H9 (cell line): ENCODE measurements at regions not wholly inside any gene's neighbourhood (a gene's known extent, or its start where the extent isn't known, plus 50 kb on each side); places are given as distances from the start of the nearest gene placed in this dataset.

Source experiments
- DNase-seq: peaks from one replicate; pipeline ENCODE4 v3.0.0-alpha.2; 2017
- H2AFZ ChIP-seq: one replicate; pipeline ENCODE4 v1.6.1; 2013; ENCODE audit warnings: mild to moderate bottlenecking, low read length, control low read depth, moderate library complexity
- H2AK5ac ChIP-seq: 2 replicates; pipeline ENCODE4 v1.6.1; 2013; ENCODE audit warnings: low read length, control low read depth, mixed read lengths; ENCODE audit not compliant: insufficient read length
- H2BK120ac ChIP-seq: one replicate; pipeline ENCODE4 v1.6.1; 2013; ENCODE audit warnings: low read depth, mild to moderate bottlenecking, low read length, control low read depth, inconsistent platforms; ENCODE audit not compliant: poor library complexity, severe bottlenecking
- H2BK12ac ChIP-seq: 2 replicates; pipeline ENCODE4 v1.6.1; 2013; ENCODE audit warnings: low read length, control low read depth, mixed read lengths, low read depth; ENCODE audit not compliant: insufficient read length
- H2BK15ac ChIP-seq: 2 replicates; pipeline ENCODE4 v1.6.1; 2013; ENCODE audit warnings: low read depth, low read length, control low read depth
- H2BK20ac ChIP-seq: one replicate; pipeline ENCODE4 v1.6.1; 2013; ENCODE audit warnings: low read depth, mild to moderate bottlenecking, low read length, control low read depth, inconsistent platforms; ENCODE audit not compliant: poor library complexity, severe bottlenecking
- H2BK5ac ChIP-seq: 2 replicates; pipeline ENCODE4 v1.6.1; 2013; ENCODE audit warnings: low read length, control low read depth, mixed read lengths; ENCODE audit not compliant: insufficient read length
- H3K14ac ChIP-seq: 2 replicates; pipeline ENCODE4 v1.6.1; 2013; ENCODE audit warnings: low read length, control low read depth; ENCODE audit not compliant: insufficient read depth
- H3K18ac ChIP-seq: 2 replicates; pipeline ENCODE4 v1.6.1; 2013; ENCODE audit warnings: low read depth, mild to moderate bottlenecking, mixed read lengths, low read length, control low read depth; ENCODE audit not compliant: insufficient read length
- H3K23ac ChIP-seq: 2 replicates; pipeline ENCODE4 v1.6.1; 2013; ENCODE audit warnings: low read length, control low read depth, mixed read lengths, low read depth; ENCODE audit not compliant: insufficient read length
- H3K23me2 ChIP-seq: 2 replicates; pipeline ENCODE4 v1.6.1; 2013; ENCODE audit warnings: low read depth, mild to moderate bottlenecking, mixed read lengths, low read length, control low read depth; ENCODE audit not compliant: insufficient read length, poor library complexity, severe bottlenecking
- H3K27ac ChIP-seq: 2 replicates; pipeline ENCODE4 v1.5.1; 2013; ENCODE audit warnings: low read length, control low read depth, mixed read lengths, low read depth; ENCODE audit not compliant: insufficient read length
- H3K27me3 ChIP-seq: 2 replicates; pipeline ENCODE4 v1.6.1; 2013; ENCODE audit warnings: low read length, control low read depth, inconsistent platforms; ENCODE audit not compliant: insufficient read depth
- H3K4ac ChIP-seq: 2 replicates; pipeline ENCODE4 v1.6.1; 2013; ENCODE audit warnings: low read depth, mild to moderate bottlenecking, control low read depth, inconsistent platforms, low read length, moderate library complexity
- H3K4me1 ChIP-seq: 2 replicates; pipeline ENCODE4 v1.6.1; 2013; ENCODE audit warnings: low read length, control low read depth, inconsistent platforms; ENCODE audit not compliant: insufficient read depth
- H3K4me2 ChIP-seq: 2 replicates; pipeline ENCODE4 v1.6.1; 2013; ENCODE audit warnings: low read length, control low read depth, mixed read lengths; ENCODE audit not compliant: insufficient read length, insufficient read depth
- H3K56ac ChIP-seq: 2 replicates; pipeline ENCODE4 v1.6.1; 2013; ENCODE audit warnings: low read depth, mild to moderate bottlenecking, mixed read lengths, low read length, control low read depth; ENCODE audit not compliant: insufficient read length
- H3K79me1 ChIP-seq: 2 replicates; pipeline ENCODE4 v1.6.1; 2013; ENCODE audit warnings: low read depth, mild to moderate bottlenecking, moderate library complexity, low read length, control low read depth, inconsistent platforms; ENCODE audit not compliant: insufficient read depth, poor library complexity, severe bottlenecking
- H3K79me2 ChIP-seq: 2 replicates; pipeline ENCODE4 v1.6.1; 2013; ENCODE audit warnings: low read length, control low read depth, inconsistent platforms; ENCODE audit not compliant: insufficient read depth
- H3K9ac ChIP-seq: 2 replicates; pipeline ENCODE4 v1.6.1; 2013; ENCODE audit warnings: low read length, control low read depth, mixed read lengths; ENCODE audit not compliant: insufficient read length; ENCODE audit errors: extremely low read depth
- H3K9me3 ChIP-seq: one replicate; pipeline ENCODE4 v1.6.1; 2013; ENCODE audit warnings: low read depth, low read length, inconsistent platforms; ENCODE audit not compliant: control insufficient read depth
- H3T11ph ChIP-seq: one replicate; pipeline ENCODE4 v1.6.1; 2013; ENCODE audit warnings: mild to moderate bottlenecking, low read length, control low read depth, inconsistent platforms
- H4K20me1 ChIP-seq: one replicate; pipeline ENCODE4 v1.6.1; 2013; ENCODE audit not compliant: control insufficient read depth, insufficient read length, insufficient read depth
- H4K5ac ChIP-seq: 2 replicates; pipeline ENCODE4 v1.6.1; 2013; ENCODE audit warnings: low read depth, mild to moderate bottlenecking, mixed read lengths, low read length, control low read depth; ENCODE audit not compliant: insufficient read length
- H4K8ac ChIP-seq: replicated peaks from 2 replicates; pipeline ENCODE4 v1.6.1; 2013; ENCODE audit warnings: low read length, control low read depth, mixed read lengths, low read depth; ENCODE audit not compliant: insufficient read length
- H4K91ac ChIP-seq: 2 replicates; pipeline ENCODE4 v1.6.1; 2013; ENCODE audit warnings: low read depth, mild to moderate bottlenecking, moderate library complexity, mixed read lengths, low read length, control low read depth; ENCODE audit not compliant: insufficient read length
- H3K27ac Mint-ChIP-seq, 3 experiments: 2 replicates in 2 of 3; 3 replicates in 1 of 3; pipeline ENCODE4 v1.8.0; 2020 to 2021; ENCODE audit warnings: mixed read lengths in 3 of 3, mild to moderate bottlenecking in 1 of 3, moderate library complexity in 1 of 3
- H3K27me3 Mint-ChIP-seq: 2 replicates; pipeline ENCODE4 v1.8.0; 2021; ENCODE audit warnings: low read depth, mild to moderate bottlenecking, moderate library complexity, mixed read lengths
- H3K36me3 Mint-ChIP-seq, 3 experiments: 2 replicates in 2 of 3; 3 replicates in 1 of 3; pipeline ENCODE4 v1.8.0; 2020 to 2021; ENCODE audit warnings: low read depth in 3 of 3, mixed read lengths in 3 of 3; ENCODE audit not compliant: insufficient read depth in 1 of 3
- H3K4me1 Mint-ChIP-seq, 2 experiments: 2 replicates each; pipeline ENCODE4 v1.8.0; 2020; ENCODE audit warnings: mixed read lengths in 2 of 2
- H3K4me3 Mint-ChIP-seq, 2 experiments: 2 replicates in 1 of 2; 3 replicates in 1 of 2; pipeline ENCODE4 v1.8.0; 2020 to 2021; ENCODE audit warnings: mild to moderate bottlenecking in 2 of 2, mixed read lengths in 2 of 2, moderate library complexity in 1 of 2
- H3K9me3 Mint-ChIP-seq, 2 experiments: 2 replicates in 1 of 2; 3 replicates in 1 of 2; pipeline ENCODE4 v1.8.0; 2020; ENCODE audit warnings: mild to moderate bottlenecking in 2 of 2, mixed read lengths in 2 of 2, moderate library complexity in 1 of 2
- WGBS: extraction: QIAGEN DNeasy Blood & Tissue Kit; methylation state at CpG from one replicate; pipeline ENCODE4 v1.1.7; 2013; ENCODE audit warnings: missing lambda C conversion rate, low lambda C conversion rate, mixed read lengths; ENCODE audit not compliant: insufficient read length; ENCODE audit errors: extremely low coverage; 5-methylcytosine and 5-hydroxymethylcytosine counted together
- TF ChIP-seq, protein P1 (sequence below): fragments of 200-600 bp; sonication (generic); conservative IDR thresholded peaks from 3 replicates; pipeline ENCODE4 v1.8.0; 2021; ENCODE audit warnings: antibody characterized with exemption, mild to moderate bottlenecking

GRCh38 chr1:94319319-94320102 lies 82.1 kb upstream of the ARHGAP29 start:
- Histone ChIP-seq H3K9ac (no peak overlapping the region), H2BK5ac (no peak overlapping the region), H2BK12ac (no peak overlapping the region), H2BK120ac (no peak overlapping the region), H3K79me1 (no peaks in the 10 kb centered on the region), H3T11ph (no peak overlapping the region), H3K23me2 (no peaks in the 10 kb centered on the region), H3K4me1 (peaks cover 9% of the 10 kb centered on the region; the same call in 1 of the 2 replicates), H3K4me2 (no peak overlapping the region), H3K23ac (no peak overlapping the region), H2BK15ac (no peak overlapping the region), H4K8ac (no peak overlapping the region), H3K79me2 (no peaks in the 10 kb centered on the region), H2AFZ (no peak overlapping the region), H3K56ac (no peak overlapping the region), H3K27me3 (no peaks in the 10 kb centered on the region), H4K20me1 (no peaks in the 10 kb centered on the region), H3K14ac (no peak overlapping the region), H3K18ac (no peak overlapping the region), H4K5ac (no peak overlapping the region), H3K27ac (no peak overlapping the region), H2BK20ac (no peak overlapping the region), H2AK5ac (no peak overlapping the region), H3K4ac (no peak overlapping the region), H3K9me3 (no peaks in the 10 kb centered on the region), H4K91ac (no peak overlapping the region)
- TF ChIP-seq, protein P1, sequence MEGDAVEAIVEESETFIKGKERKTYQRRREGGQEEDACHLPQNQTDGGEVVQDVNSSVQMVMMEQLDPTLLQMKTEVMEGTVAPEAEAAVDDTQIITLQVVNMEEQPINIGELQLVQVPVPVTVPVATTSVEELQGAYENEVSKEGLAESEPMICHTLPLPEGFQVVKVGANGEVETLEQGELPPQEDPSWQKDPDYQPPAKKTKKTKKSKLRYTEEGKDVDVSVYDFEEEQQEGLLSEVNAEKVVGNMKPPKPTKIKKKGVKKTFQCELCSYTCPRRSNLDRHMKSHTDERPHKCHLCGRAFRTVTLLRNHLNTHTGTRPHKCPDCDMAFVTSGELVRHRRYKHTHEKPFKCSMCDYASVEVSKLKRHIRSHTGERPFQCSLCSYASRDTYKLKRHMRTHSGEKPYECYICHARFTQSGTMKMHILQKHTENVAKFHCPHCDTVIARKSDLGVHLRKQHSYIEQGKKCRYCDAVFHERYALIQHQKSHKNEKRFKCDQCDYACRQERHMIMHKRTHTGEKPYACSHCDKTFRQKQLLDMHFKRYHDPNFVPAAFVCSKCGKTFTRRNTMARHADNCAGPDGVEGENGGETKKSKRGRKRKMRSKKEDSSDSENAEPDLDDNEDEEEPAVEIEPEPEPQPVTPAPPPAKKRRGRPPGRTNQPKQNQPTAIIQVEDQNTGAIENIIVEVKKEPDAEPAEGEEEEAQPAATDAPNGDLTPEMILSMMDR = no peak
- no CpG with 5 or more reads among the region's 8 CpGs for WGBS
- H3K4me3 Mint-ChIP-seq = no peak overlapping the region
- H3K4me1 Mint-ChIP-seq = peaks cover 28 to 32% of the 10 kb centered on the region in 2 experiments
- no peaks in the 10 kb centered on the region for H3K36me3 Mint-ChIP-seq
- H3K27ac Mint-ChIP-seq = 0 out of 7 replicates have a peak overlapping the region, but pooled peaks of 1 of the 3 experiments have one; percentile 9
- DNase-seq = no peak
- no peaks in the 10 kb centered on the region for H3K9me3 Mint-ChIP-seq
- H3K27me3 Mint-ChIP-seq = no peaks in the 10 kb centered on the region
